ENCODE measurements at regions not wholly inside any gene's neighbourhood (a gene's known extent, or its start where the extent isn't known, plus 50 kb on each side); places are given as distances from the start of the nearest gene placed in this dataset.
"Not testable (repeated sequence)": the region's sequence is repeated elsewhere in the genome, so short reads cannot be mapped to it uniquely, and the experiment has no call there.

- ChIA-PET CTCF (no interaction called here), POLR2A (no interaction called here)
- H3K36me3 ChIP-seq (ENCODE audit: control insufficient read depth, insufficient read depth, low read length): no peaks in the 10 kb centered on the region
- no peaks in the 10 kb centered on the region for H3K27me3 ChIP-seq (ENCODE audit: control insufficient read depth, insufficient read depth, low read length)
- no peak overlapping the region for H3K4me3 ChIP-seq (ENCODE audit: low read depth, low read length)
- no peak for TF ChIP-seq CTCF (IDR thresholded peaks at IDR 0.05; ENCODE audit: insufficient read depth, low read depth, low read length)
- no peak for DNase-seq (ENCODE audit: low read depth)
Measured at GRCh38 chr5:152113401-152113800, 188.8 kb upstream of the GLRA1 start.

- Histone ChIP-seq H3K4me3 (ENCODE audit: low read depth, low read length) (no peak overlapping the region), H3K36me3 (ENCODE audit: control insufficient read depth, insufficient read depth, low read length) (no peaks in the 10 kb centered on the region), H3K27me3 (ENCODE audit: control insufficient read depth, insufficient read depth, low read length) (no peaks in the 10 kb centered on the region)
- TF ChIP-seq CTCF (IDR thresholded peaks at IDR 0.05; ENCODE audit: insufficient read depth, low read depth, low read length): no peak
- DNase-seq (ENCODE audit: low read depth): no peak
- ChIA-PET POLR2A (no interaction called here), CTCF (interaction anchor here (0.6 kb wide), 1 partner anchor 659 kb away, joined by 3 read pairs; no protein-coding TSS in a partner anchor)
Measured at GRCh38 chr5:152107220-152107619, 182.6 kb upstream of the GLRA1 start.

DNA sequence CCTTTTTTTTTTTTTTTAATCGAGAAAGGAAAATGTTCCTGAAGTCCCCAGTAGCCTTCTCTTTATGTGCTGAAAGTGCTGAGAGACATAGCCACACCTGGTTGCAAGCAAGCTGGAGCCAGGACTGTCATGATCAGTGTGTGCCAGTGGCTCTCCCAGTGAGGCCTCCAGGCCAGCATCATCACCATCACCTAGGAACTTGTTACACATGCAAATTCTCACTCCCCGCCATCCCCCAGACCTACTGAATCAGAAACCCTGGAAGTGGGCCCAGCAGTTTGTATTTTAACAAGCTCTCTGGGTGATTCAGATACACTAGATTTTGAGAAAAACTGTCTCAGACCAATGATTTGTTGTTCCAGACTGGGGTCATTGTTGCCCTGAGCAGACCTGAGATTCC lies 181.9 kb upstream of the GLRA1 start:
- H3K4me3 ChIP-seq (ENCODE audit: low read depth, low read length): no peak overlapping the region
- H3K36me3 ChIP-seq (ENCODE audit: control insufficient read depth, insufficient read depth, low read length): no peaks in the 10 kb centered on the region
- ChIA-PET POLR2A (no interaction called here), CTCF (no interaction called here)
- H3K27me3 ChIP-seq (ENCODE audit: control insufficient read depth, insufficient read depth, low read length): no peaks in the 10 kb centered on the region
- no peak for DNase-seq (ENCODE audit: low read depth)
- TF ChIP-seq CTCF (IDR thresholded peaks at IDR 0.05; ENCODE audit: insufficient read depth, low read depth, low read length): no peak

GRCh38 chr5:152105085-152105484 lies 180.4 kb upstream of the GLRA1 start:
- ChIA-PET POLR2A (no interaction called here), CTCF (no interaction called here)
- TF ChIP-seq CTCF (IDR thresholded peaks at IDR 0.05; ENCODE audit: insufficient read depth, low read depth, low read length): no peak
- Histone ChIP-seq H3K36me3 (ENCODE audit: control insufficient read depth, insufficient read depth, low read length) (no peaks in the 10 kb centered on the region), H3K27me3 (ENCODE audit: control insufficient read depth, insufficient read depth, low read length) (no peaks in the 10 kb centered on the region), H3K4me3 (ENCODE audit: low read depth, low read length) (no peak overlapping the region)
- DNase-seq (ENCODE audit: low read depth): no peak

GRCh38 chr5:152104211-152104610 lies 179.6 kb upstream of the GLRA1 start:
- no peak overlapping the region for H3K4me3 ChIP-seq (ENCODE audit: low read depth, low read length)
- TF ChIP-seq CTCF (IDR thresholded peaks at IDR 0.05; ENCODE audit: insufficient read depth, low read depth, low read length): no peak
- no peak for DNase-seq (ENCODE audit: low read depth)
- POLR2A ChIA-PET: no interaction called here
- no peaks in the 10 kb centered on the region for H3K27me3 ChIP-seq (ENCODE audit: control insufficient read depth, insufficient read depth, low read length)
- no peaks in the 10 kb centered on the region for H3K36me3 ChIP-seq (ENCODE audit: control insufficient read depth, insufficient read depth, low read length)
- CTCF ChIA-PET: no interaction called here

GRCh38 chr5:152102908-152103307 lies 178.3 kb upstream of the GLRA1 start:
- CTCF ChIA-PET; H3K27me3 ChIP-seq (ENCODE audit: control insufficient read depth, insufficient read depth, low read length); H3K36me3 ChIP-seq (ENCODE audit: control insufficient read depth, insufficient read depth, low read length); POLR2A ChIA-PET; DNase-seq (ENCODE audit: low read depth); H3K4me3 ChIP-seq (ENCODE audit: low read depth, low read length): not testable (repeated sequence)

Data from BJ (cell line).